Ovary (tissue), 7 donors: ENCODE measurements at regions not wholly inside any gene's neighbourhood (a gene's known extent, or its start where the extent isn't known, plus 50 kb on each side); places are given as distances from the start of the nearest gene placed in this dataset.

Experiments used
- DNase-seq, 5 donors: peaks; one replicate each; pipeline ENCODE4 v3.0.0-alpha.2; 2019 to 2020
- H3K27ac ChIP-seq, 2 donors: fragments of 200-600 bp; one replicate each; pipeline versions ENCODE4 v1.5.1 to v1.8.0; 2019 to 2022
- H3K27me3 ChIP-seq: fragments of 200-600 bp; one replicate; pipeline ENCODE4 v1.8.0; 2022
- H3K36me3 ChIP-seq: fragments of 200-600 bp; sonication (generic); one replicate; pipeline ENCODE4 v1.5.1; 2019
- H3K4me1 ChIP-seq: one replicate; pipeline ENCODE4 v1.8.1; 2013; ENCODE audit warnings: mild to moderate bottlenecking, moderate library complexity; ENCODE audit not compliant: insufficient read depth
- H3K4me3 ChIP-seq: fragments of 200-600 bp; sonication (generic); one replicate; pipeline ENCODE4 v1.5.1; 2017
- H3K9me3 ChIP-seq, 2 donors: fragments of 200-600 bp in 1 of 2; sonication (generic) in 1 of 2; one replicate each; pipeline versions ENCODE4 v1.5.1 to v1.8.1; 2013 to 2019; ENCODE audit warnings: mild to moderate bottlenecking in 1 of 2, moderate library complexity in 1 of 2
- EP300 ChIP-seq: sonication (generic); formaldehyde crosslinking; IDR thresholded peaks from one replicate; pipeline ENCODE4 v1.6.1; 2017; ENCODE audit warnings: antibody characterized with exemption
- POLR2A ChIP-seq: fragments of 450-650 bp; IDR thresholded peaks from one replicate; pipeline ENCODE4 v1.6.1; 2017; ENCODE audit warnings: antibody characterized with exemption, mild to moderate bottlenecking, moderate library complexity
- WGBS, 3 donors: extraction: QIAGEN DNeasy Blood & Tissue Kit in 1 of 3; methylation state at CpG; one replicate each; pipeline versions ENCODE4 v1.1.5 to v1.1.7; 2013 to 2017; 5-methylcytosine and 5-hydroxymethylcytosine counted together
- intact Hi-C, 4 donors: fragments of 100-400 bp; cut with DNase I; formaldehyde crosslinking; loops; one replicate each; pipeline versions ENCODE4 v1.11.0 to v1.15.1; 2022 to 2023
- TF ChIP-seq, protein P1 (sequence below), 3 donors: fragments of 450-650 bp in 2 of 3; fragments of 200-600 bp in 1 of 3; IDR thresholded peaks; one replicate each; pipeline versions ENCODE4 v1.5.1 to v1.8.0; 2016 to 2022; ENCODE audit warnings: antibody characterized with exemption in 3 of 3, mild to moderate bottlenecking in 1 of 3
- donor health status: DM: no; HTN: no; CAD: no; lungs with moderate emphysema.
- donor health status: DM: no; HTN: no; CAD: no.
- donor health status: Bipolar disorder and iron deficiency.
- donor health status: DM: no; HTN: no; CAD: no.
- donor health status: DM: yes; HTN: yes; CAD: no.

DNA sequence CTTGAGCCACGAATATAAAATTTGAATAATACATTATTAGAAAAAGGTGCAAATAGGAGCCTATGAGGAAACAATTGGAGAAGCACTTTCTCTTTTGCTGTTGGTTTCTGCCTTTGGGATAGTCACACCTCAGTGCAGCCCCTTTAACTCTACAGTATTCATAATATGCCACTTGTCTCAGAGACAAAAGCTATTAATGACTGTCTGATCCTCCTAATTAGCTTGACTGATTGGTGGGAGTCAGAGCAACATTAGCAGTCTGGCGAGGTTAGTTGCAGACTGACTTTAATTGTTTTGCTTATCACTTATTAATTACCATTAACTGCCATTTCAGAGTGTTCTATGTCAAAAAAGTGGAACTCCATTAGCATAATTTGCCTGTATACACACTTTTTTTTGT is 225.0 kb upstream of the ARHGEF26 start:
- no peak overlapping the region for H3K4me3 ChIP-seq
- 76 to 90% (median 79%) methylated on average over 2 of the region's 2 CpGs for WGBS, 3 donors
- TF ChIP-seq, protein P1, sequence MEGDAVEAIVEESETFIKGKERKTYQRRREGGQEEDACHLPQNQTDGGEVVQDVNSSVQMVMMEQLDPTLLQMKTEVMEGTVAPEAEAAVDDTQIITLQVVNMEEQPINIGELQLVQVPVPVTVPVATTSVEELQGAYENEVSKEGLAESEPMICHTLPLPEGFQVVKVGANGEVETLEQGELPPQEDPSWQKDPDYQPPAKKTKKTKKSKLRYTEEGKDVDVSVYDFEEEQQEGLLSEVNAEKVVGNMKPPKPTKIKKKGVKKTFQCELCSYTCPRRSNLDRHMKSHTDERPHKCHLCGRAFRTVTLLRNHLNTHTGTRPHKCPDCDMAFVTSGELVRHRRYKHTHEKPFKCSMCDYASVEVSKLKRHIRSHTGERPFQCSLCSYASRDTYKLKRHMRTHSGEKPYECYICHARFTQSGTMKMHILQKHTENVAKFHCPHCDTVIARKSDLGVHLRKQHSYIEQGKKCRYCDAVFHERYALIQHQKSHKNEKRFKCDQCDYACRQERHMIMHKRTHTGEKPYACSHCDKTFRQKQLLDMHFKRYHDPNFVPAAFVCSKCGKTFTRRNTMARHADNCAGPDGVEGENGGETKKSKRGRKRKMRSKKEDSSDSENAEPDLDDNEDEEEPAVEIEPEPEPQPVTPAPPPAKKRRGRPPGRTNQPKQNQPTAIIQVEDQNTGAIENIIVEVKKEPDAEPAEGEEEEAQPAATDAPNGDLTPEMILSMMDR (IDR thresholded peaks at IDR 0.05): no peak
- TF ChIP-seq EP300 (no peak), POLR2A (no peak)
- no peak overlapping the region for H3K27ac ChIP-seq
- no peaks in the 10 kb centered on the region for H3K4me1 ChIP-seq
- intact Hi-C loops: loop anchor here in 1 of 4 donors (2.0 kb wide), 1 partner anchor 53 kb away; no protein-coding TSS in a partner anchor
- H3K27me3 ChIP-seq: no peaks in the 10 kb centered on the region
- H3K9me3 ChIP-seq: no peaks in the 10 kb centered on the region
- no peak for DNase-seq
- no peaks in the 10 kb centered on the region for H3K36me3 ChIP-seq

DNA sequence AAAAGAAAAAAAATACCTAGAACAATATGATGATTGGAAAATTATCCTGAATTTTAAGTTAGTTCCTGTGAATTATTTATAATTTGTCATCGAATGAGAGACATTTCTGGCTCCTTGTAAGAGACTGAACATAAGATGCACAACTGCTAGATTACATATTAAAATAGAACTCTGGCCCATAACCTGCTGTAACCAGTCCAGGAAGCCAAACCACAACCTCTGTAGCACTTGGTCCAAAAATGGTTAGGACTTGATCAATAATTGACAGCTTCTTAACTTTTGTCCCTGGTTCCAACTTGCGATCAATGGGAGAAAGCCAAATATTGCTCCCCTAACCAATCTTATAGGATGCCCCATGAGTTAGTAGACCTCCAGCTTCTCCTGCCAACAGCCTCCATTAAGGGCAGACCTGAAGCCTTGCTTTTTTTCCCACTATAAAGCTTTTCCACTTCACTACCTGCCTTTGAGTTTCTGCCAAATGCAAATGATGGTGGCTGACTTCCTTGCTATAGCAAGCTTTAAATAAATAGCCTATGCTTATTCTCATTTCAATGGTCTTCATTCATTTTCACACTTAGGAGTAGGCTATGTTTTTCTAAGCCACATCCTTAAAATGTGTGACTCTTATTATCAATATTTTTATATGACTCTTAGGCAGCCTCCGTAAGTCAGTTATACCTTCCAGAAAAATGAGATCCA is 224.0 kb upstream of the ARHGEF26 start:
- no peaks in the 10 kb centered on the region for H3K4me1 ChIP-seq
- TF ChIP-seq, protein P1 (IDR thresholded peaks at IDR 0.05): no peak
- no peak for TF ChIP-seq POLR2A
- TF ChIP-seq EP300: no peak
- no peaks in the 10 kb centered on the region for H3K9me3 ChIP-seq
- no peak overlapping the region for H3K27ac ChIP-seq
- 62 to 80% (median 75%) methylated on average over 3 of the region's 3 CpGs for WGBS, 3 donors
- no peaks in the 10 kb centered on the region for H3K36me3 ChIP-seq
- no peaks in the 10 kb centered on the region for H3K27me3 ChIP-seq
- intact Hi-C loops: loop anchor here in 1 of 4 donors (2.0 kb wide), 1 partner anchor 54 kb away; no protein-coding TSS in a partner anchor
- H3K4me3 ChIP-seq: no peak overlapping the region
- no peak for DNase-seq

DNA sequence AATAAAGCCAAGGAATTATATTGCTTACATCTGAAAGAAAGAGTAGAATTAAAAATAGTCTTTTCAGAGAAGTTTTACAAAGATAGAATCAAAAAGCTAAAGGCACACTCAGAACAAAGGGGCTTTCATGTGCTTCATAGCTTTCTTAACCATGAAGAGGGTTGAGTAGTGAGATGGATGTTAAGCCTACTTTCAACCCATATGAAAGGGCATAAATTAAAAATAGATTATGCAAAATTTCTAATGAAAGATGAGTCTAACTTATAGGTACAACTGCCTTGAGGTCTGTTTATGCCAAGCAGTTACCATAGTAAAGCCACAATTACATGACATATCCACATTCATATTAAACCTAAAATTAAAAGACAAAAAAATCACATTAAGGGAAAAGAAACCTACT is 223.3 kb upstream of the ARHGEF26 start:
- no peaks in the 10 kb centered on the region for H3K4me1 ChIP-seq
- TF ChIP-seq, protein P1 (IDR thresholded peaks at IDR 0.05): no peak
- TF ChIP-seq POLR2A: no peak
- TF ChIP-seq EP300: no peak
- no peaks in the 10 kb centered on the region for H3K36me3 ChIP-seq
- no peak for DNase-seq
- H3K9me3 ChIP-seq: no peaks in the 10 kb centered on the region
- no peak overlapping the region for H3K4me3 ChIP-seq
- no peak overlapping the region for H3K27ac ChIP-seq
- H3K27me3 ChIP-seq: no peaks in the 10 kb centered on the region
- intact Hi-C loops: loop anchor here in 1 of 4 donors (2.0 kb wide), 1 partner anchor 55 kb away; no protein-coding TSS in a partner anchor

DNA sequence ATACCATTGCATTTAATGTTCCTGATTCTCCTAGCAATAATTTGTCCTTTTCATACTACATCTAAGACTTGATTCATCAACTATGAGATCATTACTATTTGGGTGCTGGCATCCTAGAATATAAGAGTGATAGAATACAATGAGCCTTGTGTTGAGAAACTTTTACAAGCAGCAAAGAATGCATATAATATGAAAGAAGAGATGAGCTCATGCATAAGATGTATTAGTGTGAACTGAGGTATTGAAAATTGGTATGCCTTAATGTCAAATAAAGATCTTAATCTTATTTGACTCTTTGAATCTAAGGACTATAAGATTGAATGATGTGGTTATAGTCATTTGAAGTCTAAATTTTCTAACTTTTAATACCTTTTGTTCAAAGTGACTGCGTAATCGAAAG is 220.0 kb upstream of the ARHGEF26 start:
- intact Hi-C loops: no loop called here
- no peaks in the 10 kb centered on the region for H3K9me3 ChIP-seq
- H3K27ac ChIP-seq: no peak overlapping the region
- H3K4me3 ChIP-seq: no peak overlapping the region
- 97 to 98% (median 97%) methylated on average over 2 of the region's 2 CpGs for WGBS, 3 donors
- H3K27me3 ChIP-seq: no peaks in the 10 kb centered on the region
- no peak for DNase-seq
- no peak for TF ChIP-seq POLR2A
- TF ChIP-seq, protein P1 (IDR thresholded peaks at IDR 0.05): no peak
- no peak for TF ChIP-seq EP300
- H3K4me1 ChIP-seq: no peaks in the 10 kb centered on the region
- no peaks in the 10 kb centered on the region for H3K36me3 ChIP-seq
